ENCODE measurements at regions not wholly inside any gene's neighbourhood (a gene's known extent, or its start where the extent isn't known, plus 50 kb on each side); places are given as distances from the start of the nearest gene placed in this dataset.
"Not testable (repeated sequence)": the region's sequence is repeated elsewhere in the genome, so short reads cannot be mapped to it uniquely, and the experiment has no call there.

GRCh38 chr2:52510432-52510831 lies 1257.2 kb upstream of the CHAC2 start:
- no peak for DNase-seq

DNA sequence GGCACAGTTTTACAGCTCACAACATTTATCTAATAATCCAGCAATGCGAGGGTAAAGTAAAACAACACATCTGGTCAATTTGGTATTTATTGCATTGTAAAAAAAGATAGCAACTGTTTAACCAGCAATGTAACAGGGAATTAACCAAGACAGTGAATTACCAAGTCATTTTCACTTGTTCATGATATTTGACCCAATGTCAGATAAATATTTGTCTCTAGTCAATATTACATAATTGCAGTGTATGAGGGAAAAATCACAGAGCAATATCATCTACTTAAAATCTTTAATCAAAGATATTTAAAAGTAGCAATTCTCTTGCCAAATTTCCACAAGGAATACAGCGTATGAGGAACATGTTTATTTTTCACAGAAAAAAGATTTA lies 1265.1 kb upstream of the CHAC2 start:
- no peak for DNase-seq

DNA sequence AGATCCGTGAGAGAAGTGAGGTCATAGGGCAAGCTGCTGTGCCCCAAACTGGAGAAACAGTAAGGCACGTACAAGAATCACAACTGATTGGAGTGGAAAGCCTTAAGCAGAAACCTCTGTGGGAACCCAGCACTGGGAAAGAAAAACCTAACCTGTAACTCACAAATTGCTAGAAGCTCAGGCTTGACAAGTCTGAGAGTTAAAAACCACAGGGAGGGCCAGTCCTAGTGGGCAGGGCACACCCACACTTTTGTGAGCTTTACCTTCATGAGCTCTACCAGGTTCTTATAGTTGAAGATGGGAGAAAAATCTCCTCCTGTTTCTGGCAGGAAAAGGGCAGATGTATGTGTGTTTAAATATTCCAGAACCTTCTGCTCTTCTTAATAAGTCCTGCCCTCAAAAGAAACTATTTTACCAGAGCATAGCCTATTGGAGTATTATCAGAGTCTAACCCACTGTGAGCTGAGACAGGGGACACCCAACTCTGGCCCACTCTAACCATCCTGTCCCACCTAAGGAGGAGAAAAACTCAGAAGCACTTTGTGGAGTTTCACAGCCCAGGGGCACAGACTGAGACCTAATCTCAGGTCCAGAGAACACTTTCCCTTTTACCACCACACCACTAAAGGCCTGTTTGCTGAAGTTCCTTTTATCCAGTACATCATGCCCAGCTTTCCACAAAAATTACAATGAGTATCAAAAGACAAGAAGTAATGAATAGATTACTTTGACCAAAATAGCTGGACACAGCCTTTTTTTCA lies 1265.7 kb upstream of the CHAC2 start:
- DNase-seq = no peak

GRCh38 chr2:52500561-52500960 lies 1267.0 kb upstream of the CHAC2 start:
- no peak for DNase-seq

DNA sequence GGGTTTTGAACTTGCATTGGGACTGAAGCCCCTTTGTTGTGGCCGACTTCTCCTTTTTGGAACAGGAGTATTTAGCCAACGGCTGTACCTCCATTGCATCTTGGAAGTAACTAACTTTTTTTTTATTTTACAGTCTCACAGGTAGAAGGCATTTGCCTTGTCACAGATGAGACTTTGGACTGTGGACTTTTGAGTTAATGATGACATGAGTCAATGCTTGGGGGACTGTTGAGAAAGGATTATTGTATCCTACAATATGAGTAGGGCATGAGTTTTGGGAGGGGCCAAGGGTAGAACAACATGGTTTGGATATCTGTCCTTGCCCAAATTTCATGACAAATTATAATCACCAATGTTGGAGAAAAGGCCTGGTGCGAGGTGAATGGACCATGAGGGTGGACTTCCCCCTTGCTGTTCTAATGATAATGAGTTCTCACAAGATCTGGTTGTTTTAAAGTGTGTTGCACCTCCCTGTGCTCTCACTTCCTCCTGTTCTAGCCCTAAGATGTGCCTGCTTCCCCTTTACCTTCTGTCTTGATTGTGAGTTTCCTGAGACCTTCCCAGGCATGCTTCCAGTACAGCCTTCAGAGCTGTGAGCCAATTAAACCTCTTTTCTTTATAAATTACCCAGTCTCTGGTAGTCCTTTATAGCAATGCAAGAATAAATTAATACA lies 1269.4 kb upstream of the CHAC2 start:
- DNase-seq = no peak

DNA sequence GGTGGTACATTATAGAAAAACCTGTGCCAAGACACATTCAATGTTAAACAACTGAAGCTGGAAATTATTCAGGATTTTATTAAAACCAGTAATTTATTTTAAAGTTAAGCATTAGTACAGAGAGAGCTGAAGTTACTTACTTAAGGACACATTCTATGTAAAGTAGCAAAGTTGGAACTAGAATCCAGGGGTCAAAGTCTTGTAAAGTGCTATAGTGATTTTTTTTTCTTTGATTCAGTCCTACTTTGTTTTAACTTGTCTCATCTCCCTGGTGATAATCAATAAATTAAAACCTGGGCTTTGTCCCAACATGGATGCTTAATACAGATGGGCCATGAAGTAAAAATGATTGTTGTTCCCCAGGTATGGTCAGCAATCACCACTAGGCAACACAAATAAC lies 1271.8 kb upstream of the CHAC2 start:
- DNase-seq = no peak

DNA sequence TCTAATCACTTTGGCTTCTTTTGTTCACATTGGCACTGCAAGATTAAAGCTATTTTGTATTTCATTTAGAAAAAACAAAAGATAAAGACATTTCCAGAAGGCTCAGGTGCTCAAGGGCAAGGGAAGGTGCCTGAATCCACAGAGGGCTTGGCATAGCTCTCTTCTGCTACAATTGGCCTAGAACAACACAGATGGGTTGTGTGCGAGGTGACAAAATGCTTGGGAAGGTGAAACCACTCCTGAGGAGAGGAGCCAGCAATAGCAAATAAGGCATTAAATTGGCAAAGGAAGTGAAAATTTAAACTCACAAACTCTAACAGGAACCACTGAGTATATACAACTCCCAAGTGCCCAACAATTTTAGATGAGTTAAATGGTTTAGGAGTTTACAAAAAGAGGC lies 1290.4 kb upstream of the CHAC2 start:
- DNase-seq = no peak

DNA sequence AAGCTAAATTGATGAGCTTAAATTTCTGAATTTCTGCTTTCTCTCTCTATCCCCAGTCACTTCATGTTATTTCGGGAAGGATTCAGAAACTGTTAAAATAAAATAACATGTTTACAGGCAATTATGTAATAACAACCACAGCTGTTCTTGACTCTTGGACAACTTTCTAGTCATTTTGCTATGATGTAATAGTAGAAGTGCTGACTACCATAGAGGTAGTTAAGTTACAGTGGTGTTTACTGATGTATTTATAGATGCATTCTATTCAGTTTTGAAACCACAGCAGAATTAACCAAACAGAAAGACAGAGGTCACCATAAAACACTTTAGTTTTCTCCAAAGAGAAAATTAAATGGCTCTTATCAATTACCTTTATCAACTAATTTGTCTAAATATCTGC lies 1292.0 kb upstream of the CHAC2 start:
- no peak for DNase-seq

- no peak for DNase-seq
These were observed 1293.5 kb upstream of the CHAC2 start for GRCh38 chr2:52474091-52474490.

GRCh38 chr2:52473526-52473925 lies 1294.1 kb upstream of the CHAC2 start:
- DNase-seq = no peak

DNA sequence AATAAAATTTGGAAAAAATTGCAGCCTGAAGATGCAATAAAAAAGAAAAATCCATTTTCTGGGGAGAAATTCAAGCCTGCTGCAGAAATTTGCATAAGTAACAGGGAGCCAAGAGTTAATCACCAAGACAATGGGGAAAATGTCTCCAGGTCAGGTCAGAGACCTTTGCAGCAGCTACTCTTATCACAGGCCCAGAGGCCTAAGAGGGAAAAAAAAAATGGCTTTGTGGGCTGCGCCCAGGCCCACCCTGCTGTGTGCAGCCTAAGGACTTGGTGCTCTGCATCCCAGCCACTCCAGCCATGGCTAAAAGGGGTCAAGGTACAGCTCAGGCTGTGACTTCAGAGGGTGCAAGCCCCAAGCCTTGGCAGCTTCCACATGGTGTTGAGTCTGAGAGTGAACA lies 1297.1 kb upstream of the CHAC2 start:
- DNase-seq = not testable (repeated sequence)

- no peak for DNase-seq
These were observed 1300.4 kb upstream of the CHAC2 start for GRCh38 chr2:52467189-52467588.

GRCh38 chr2:52465287-52465686 lies 1302.3 kb upstream of the CHAC2 start:
- no peak for DNase-seq

GRCh38 chr2:52463457-52463856 lies 1304.1 kb upstream of the CHAC2 start:
- no peak for DNase-seq

DNA sequence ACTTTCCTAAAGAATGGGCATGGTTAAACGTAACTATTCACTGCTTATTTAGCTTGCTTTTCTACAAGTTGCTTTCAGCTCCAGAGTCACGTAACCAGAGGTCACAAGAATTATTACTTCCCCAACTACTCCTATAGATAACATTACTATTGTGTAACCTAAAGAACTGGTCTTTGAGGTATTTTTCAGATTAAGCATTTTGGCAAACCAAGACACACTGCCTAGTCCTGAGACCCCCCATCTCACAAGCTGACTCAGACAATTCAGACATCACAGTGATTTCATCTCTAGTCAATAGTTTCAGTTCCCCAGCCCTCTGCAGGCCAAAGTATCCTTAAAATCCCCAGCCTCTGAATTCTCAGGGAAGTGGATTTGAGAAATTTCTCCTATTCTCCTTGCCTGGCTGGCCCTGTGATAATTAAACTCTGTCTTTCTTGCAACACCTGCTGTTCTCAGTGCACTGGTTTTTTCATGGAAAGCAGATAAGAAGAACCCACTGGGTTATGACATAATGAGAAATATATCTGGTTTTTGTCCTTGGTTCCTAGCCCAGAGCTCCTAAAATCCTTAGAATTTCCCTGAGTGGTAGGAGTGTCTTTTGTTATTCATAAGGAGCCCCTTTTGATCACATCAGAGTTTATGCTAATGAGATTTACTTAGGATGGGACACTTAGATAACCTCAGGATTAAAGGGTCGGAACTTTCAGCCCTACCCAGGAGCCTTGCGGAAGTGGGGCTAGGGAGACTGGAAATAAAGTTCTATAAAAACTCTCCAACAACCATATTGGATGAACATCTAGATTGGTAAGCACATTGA lies 1310.8 kb upstream of the CHAC2 start:
- no peak for DNase-seq

GRCh38 chr2:52454962-52455361 lies 1312.6 kb upstream of the CHAC2 start:
- no peak for DNase-seq

DNA sequence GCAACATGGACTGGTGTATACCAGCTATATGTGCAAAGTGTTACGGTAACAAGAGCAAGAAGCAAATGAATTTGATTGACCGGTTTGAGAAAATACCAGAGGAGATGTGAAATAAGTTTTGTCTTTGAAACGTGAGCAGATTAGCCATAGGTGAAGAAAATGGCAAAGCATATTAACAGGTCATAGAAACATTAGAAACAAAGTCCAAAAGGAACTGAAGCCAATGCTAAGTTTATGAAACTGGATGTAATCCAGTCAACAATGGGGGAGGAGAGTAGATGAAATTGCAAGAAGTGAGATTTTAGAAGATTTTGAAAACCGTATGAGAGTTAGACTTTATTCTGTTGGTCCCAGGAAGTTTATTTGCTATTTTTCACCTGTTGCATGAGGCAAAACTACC lies 1315.4 kb upstream of the CHAC2 start:
- DNase-seq = no peak

DNA sequence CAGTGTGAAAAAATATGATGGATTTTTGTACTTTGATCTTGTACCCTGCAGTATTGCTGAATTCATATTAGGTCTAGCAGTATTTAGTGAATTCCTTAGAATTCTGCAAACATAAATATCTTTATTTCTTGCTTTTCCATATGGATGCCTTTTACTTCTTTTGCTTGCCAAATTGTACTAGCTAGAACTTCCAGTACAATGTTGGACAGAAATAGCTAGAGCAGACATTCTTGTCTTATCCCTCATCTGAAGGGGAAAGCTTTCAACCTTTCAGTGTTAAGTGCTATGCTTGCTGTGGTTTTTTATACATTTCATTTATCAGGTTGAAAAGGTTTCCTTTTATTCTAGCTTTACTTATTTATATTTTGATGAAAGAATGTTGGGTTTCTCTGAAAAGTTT lies 1321.9 kb upstream of the CHAC2 start:
- no peak for DNase-seq

DNA sequence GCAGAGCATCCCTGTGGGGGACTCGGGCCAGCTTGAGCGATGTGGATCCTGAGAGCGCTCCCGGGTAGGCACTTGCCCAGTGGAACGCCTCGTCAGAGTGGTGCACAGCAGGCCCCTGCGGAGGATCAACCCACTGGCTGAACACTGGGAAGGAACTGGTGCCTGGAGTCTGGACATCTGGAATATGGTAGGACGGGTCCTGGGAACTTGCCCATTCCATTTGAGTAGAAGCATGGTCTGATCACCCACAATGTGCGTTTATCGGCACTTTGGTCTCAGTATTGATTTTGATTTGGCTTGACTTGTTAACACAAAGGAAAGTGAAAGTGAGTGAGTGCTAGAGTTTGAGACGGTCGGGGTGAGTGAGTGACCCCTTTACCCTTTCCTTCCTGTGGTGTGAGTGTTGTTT lies 1336.2 kb upstream of the CHAC2 start:
- DNase-seq = no peak

DNA sequence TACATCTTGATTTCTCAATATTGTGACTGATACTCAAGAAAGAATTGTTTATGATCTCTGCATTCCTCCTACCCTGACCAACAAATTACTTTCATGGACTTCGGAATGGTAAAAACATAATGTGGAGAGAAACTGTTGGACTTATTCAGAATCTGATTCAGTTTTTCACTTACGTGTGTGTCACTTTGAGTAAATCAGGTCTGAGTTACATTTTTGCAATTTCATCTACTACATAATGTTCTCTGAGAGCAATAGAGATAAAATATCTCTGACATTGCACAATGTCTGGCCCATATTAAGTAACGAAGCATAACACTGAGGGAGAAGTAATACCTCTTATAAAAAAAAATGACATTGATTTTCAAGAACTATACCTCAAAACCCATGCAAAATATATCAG lies 1337.9 kb upstream of the CHAC2 start:
- no peak for DNase-seq

- no peak for DNase-seq
These were observed 1338.4 kb upstream of the CHAC2 start for GRCh38 chr2:52429171-52429570.

DNA sequence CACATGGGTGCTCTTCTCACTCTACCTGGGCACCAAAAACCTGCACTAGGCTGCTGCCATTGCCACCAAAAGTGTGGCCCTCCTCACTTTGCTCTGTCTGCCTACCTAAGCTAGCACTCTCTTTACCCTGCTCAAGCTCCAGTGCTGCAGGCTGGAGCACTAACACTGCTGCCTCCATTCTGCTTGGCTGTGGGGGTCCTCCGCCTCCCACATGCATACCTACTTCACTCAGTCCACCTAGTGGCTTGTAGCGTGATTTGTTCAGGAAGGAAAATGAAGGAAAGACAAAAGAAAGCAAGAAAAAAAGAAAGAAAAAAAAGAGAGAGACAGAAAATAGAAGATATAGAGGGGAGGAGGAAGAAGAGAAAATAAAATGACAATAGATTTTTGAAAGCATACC lies 1339.4 kb upstream of the CHAC2 start:
- no peak for DNase-seq

GRCh38 chr2:52423655-52424054 lies 1343.9 kb upstream of the CHAC2 start:
- no peak for DNase-seq

DNA sequence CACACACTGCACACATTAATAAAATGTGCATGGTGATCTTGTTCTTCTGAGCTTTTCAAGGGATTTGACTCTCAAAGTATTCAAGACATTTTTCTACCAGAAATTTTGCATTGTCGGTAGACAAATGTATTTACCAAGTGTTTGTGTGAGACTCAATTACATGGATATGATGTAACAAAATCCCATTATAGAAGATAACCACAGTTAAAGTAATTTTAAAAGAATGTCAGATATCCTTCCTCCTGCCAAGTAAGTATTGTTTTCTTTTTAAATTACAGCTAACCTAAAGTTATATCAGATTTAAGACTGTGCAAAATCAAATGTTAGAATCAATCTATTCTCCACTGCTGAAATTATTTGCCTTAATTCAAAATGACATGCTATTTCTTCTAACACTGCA lies 1344.5 kb upstream of the CHAC2 start:
- no peak for DNase-seq

Measured in cerebellar nuclear complex (tissue), 1 donor.